ENCODE measurements at regions not wholly inside any gene's neighbourhood (a gene's known extent, or its start where the extent isn't known, plus 50 kb on each side); places are given as distances from the start of the nearest gene placed in this dataset.
A peak's percentile ranks its signal among the peaks of the same experiment; 100 is the strongest.

DNA sequence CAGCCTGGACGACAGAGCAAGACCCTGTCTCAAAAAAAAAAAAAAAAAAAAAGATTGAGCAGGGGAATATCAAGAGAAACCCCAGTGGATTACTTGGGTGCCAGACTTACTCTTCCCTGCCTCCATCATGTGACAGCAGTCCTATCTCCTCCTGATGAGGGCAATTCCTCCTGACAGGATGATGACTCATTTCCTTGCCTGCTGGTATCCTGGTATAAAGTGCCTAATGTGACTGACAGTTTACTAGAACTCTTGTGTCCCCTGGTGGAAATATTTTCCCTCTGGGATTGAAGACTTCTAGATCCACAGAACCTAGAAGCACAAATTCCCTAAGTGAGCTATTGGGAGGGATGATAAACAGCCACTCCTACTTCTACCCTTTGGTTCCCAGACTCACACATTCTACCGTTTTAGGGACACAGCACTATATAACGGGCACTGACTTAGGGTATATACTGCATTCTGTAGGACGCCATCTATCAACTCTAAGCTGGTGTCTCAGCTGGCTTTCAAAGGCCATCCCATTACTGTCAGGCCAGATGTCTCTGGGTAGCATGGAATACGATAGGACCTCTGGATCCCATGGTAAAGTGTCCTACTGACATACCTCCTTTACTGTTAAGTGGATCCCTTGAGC is 114.6 kb upstream of the MED13 start:
- no peak overlapping the region for H3K27ac Mint-ChIP-seq
- no peaks in the 10 kb centered on the region for H3K9me3 ChIP-seq
- H3K36me3 ChIP-seq (ENCODE audit: control insufficient read depth in 2 of 2, extremely low read depth in 1 of 2, insufficient read depth in 1 of 2, low read length in 1 of 2), result no peaks in the 10 kb centered on the region
- no peaks in the 10 kb centered on the region for H3K4me1 ChIP-seq (ENCODE audit: control insufficient read depth in 1 of 2, extremely low read depth in 1 of 2, insufficient read depth in 2 of 2, low read length in 2 of 2)
- H3K4me1 Mint-ChIP-seq, result no peaks in the 10 kb centered on the region
- ChIA-PET CTCF (no interaction called here), POLR2A (no interaction called here)
- ATAC-seq (replicated peaks in 1 of 4) (no peak), DNase-seq (no peak)
- no peak overlapping the region for H3K4me3 ChIP-seq (ENCODE audit: control insufficient read depth in 1 of 2, extremely low read depth in 1 of 2, low read length in 1 of 2)
- H3K4me3 Mint-ChIP-seq, result no peak overlapping the region
- H3K27me3 ChIP-seq (replicated peaks in 1 of 2; ENCODE audit: control insufficient read depth in 2 of 2, extremely low read depth in 1 of 2, insufficient read depth in 2 of 2, low read length in 1 of 2), result peaks cover 0 to 3% of the 10 kb centered on the region in 2 experiments
- no peaks in the 10 kb centered on the region for H3K36me3 Mint-ChIP-seq
- no peak overlapping the region for H3K27ac ChIP-seq (ENCODE audit: low read length)
- WGBS (ENCODE audit: insufficient coverage), result 78% methylated on average over 3 of the region's 5 CpGs
- H3K9me3 Mint-ChIP-seq, result peaks cover 0 to 10% (median 5%) of the 10 kb centered on the region in 3 donors
- H3K27me3 Mint-ChIP-seq, result no peaks in the 10 kb centered on the region

DNA sequence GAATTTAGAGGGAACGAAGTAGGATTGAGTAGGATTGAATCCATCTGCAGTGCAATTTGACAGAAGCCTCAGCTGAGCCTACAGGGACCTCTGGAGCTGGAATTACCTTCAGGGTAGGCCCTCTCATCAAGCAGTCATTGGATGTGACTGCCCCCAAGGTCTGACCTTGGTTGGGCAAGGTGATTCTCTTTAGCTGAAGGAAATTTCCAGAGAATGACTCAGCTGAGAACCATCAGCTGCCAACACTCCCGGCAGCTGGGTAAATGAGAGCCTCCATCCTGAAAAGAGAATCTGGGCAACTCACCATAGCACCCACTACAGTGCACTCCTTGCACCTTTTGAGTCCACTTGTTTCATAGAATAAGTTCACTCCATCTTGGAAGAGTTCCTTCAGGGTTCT is 113.5 kb upstream of the MED13 start:
- H3K36me3 ChIP-seq (ENCODE audit: control insufficient read depth in 2 of 2, extremely low read depth in 1 of 2, insufficient read depth in 1 of 2, low read length in 1 of 2), result no peaks in the 10 kb centered on the region
- ATAC-seq (replicated peaks in 1 of 4) (no peak), DNase-seq (no peak)
- H3K27ac ChIP-seq (ENCODE audit: low read length), result no peak overlapping the region
- Mint-ChIP-seq H3K9me3 (peaks cover 0 to 10% (median 5%) of the 10 kb centered on the region in 3 donors), H3K4me1 (no peaks in the 10 kb centered on the region), H3K27ac (no peak overlapping the region), H3K36me3 (no peaks in the 10 kb centered on the region), H3K27me3 (peaks cover 0 to under 1% of the 10 kb centered on the region in 2 donors), H3K4me3 (no peak overlapping the region)
- H3K4me3 ChIP-seq (ENCODE audit: control insufficient read depth in 1 of 2, extremely low read depth in 1 of 2, low read length in 1 of 2), result no peak overlapping the region
- ChIA-PET CTCF (no interaction called here), POLR2A (no interaction called here)
- WGBS (ENCODE audit: insufficient coverage), result 90% methylated on average over 2 of the region's 2 CpGs
- H3K27me3 ChIP-seq (replicated peaks in 1 of 2; ENCODE audit: control insufficient read depth in 2 of 2, extremely low read depth in 1 of 2, insufficient read depth in 2 of 2, low read length in 1 of 2), result peaks cover 0 to 4% of the 10 kb centered on the region in 2 experiments
- no peaks in the 10 kb centered on the region for H3K4me1 ChIP-seq (ENCODE audit: control insufficient read depth in 1 of 2, extremely low read depth in 1 of 2, insufficient read depth in 2 of 2, low read length in 2 of 2)
- H3K9me3 ChIP-seq, result no peaks in the 10 kb centered on the region

DNA sequence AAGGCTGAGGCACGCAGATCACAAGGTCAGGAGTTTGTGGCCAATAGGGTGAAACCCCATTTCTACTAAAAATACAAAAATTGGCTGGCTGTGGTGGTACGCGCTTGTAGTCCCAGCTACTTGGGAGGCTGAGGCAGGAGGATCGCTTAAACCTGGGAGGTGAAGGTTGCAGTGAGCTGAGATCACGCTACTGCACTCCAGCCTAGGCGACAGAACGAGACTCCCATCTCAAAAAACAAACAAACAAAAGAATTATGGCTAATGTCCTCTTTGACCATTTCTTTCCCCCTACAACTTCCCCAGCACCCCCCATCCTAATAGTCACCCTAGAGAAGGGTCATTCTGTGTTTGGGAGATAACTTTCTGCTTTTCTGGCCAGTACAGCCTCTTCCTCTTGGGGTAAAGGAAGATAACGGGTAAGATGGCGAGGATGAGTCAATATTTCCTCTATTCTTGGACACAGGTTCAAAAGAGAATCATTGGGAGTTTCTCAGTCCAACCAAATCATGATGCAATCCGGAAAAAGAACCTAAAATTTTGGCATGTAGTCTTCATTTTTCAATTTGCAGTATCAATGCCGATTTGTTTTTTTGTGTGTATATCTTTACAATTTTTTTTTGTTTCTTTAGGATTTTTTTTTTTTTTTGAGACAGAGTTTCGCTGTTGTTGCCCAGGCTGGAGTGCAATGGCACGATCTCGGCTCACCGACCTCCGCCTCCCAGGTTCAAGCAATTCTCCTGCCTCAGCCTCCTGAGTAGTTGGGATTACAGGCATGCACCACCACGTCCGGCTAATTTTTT is 107.6 kb upstream of the MED13 start:
- H3K27ac Mint-ChIP-seq, result no peak overlapping the region
- H3K36me3 Mint-ChIP-seq, result no peaks in the 10 kb centered on the region
- no peaks in the 10 kb centered on the region for H3K36me3 ChIP-seq (ENCODE audit: control insufficient read depth in 2 of 2, extremely low read depth in 1 of 2, insufficient read depth in 1 of 2, low read length in 1 of 2)
- ChIA-PET POLR2A (no interaction called here), CTCF (no interaction called here)
- H3K4me3 ChIP-seq (ENCODE audit: control insufficient read depth in 1 of 2, extremely low read depth in 1 of 2, low read length in 1 of 2), result no peak overlapping the region
- WGBS (ENCODE audit: insufficient coverage), result 80% methylated on average over 2 of the region's 18 CpGs
- no peak for DNase-seq
- H3K27ac ChIP-seq (ENCODE audit: low read length), result no peak overlapping the region
- no peak overlapping the region for H3K4me3 Mint-ChIP-seq
- no peaks in the 10 kb centered on the region for H3K4me1 ChIP-seq (ENCODE audit: control insufficient read depth in 1 of 2, extremely low read depth in 1 of 2, insufficient read depth in 2 of 2, low read length in 2 of 2)
- H3K9me3 Mint-ChIP-seq, result no peaks in the 10 kb centered on the region
- no peaks in the 10 kb centered on the region for H3K9me3 ChIP-seq
- peaks cover 0 to 6% of the 10 kb centered on the region in 2 experiments for H3K27me3 ChIP-seq (replicated peaks in 1 of 2; ENCODE audit: control insufficient read depth in 2 of 2, extremely low read depth in 1 of 2, insufficient read depth in 2 of 2, low read length in 1 of 2)
- H3K4me1 Mint-ChIP-seq, result no peaks in the 10 kb centered on the region
- peaks cover 6 to 15% of the 10 kb centered on the region in 2 donors for H3K27me3 Mint-ChIP-seq
- ATAC-seq (replicated peaks in 1 of 4), result no peak

DNA sequence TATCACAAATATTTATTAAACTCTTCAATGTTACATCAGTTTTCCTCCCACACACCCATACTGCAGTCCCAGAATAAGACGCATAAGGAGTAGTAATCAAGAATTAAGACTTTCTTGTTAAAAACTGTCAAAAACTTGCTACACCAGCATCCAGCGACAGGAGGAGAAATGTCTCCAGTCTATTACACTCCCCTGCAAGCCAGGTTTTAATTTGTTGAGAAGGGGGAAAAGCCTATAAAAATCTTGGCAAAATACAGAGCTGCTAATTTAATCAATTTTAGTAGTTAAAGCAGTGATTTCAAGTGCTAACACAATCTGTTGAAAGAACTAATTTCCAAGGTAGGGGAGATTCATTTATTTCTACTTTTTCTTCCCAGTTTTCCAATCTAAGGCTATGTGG is 102.0 kb upstream of the MED13 start:
- peaks cover 0 to 6% of the 10 kb centered on the region in 2 experiments for H3K4me1 ChIP-seq (ENCODE audit: control insufficient read depth in 1 of 2, extremely low read depth in 1 of 2, insufficient read depth in 2 of 2, low read length in 2 of 2)
- Mint-ChIP-seq H3K36me3 (no peaks in the 10 kb centered on the region), H3K27ac (no peak overlapping the region), H3K27me3 (peaks cover 6 to 11% of the 10 kb centered on the region in 2 donors), H3K4me3 (no peak overlapping the region), H3K4me1 (peaks cover 8 to 9% (median 9%) of the 10 kb centered on the region in 3 donors), H3K9me3 (no peaks in the 10 kb centered on the region)
- no peak for DNase-seq
- no peak overlapping the region for H3K27ac ChIP-seq (ENCODE audit: low read length)
- H3K9me3 ChIP-seq, result no peaks in the 10 kb centered on the region
- ChIA-PET POLR2A (no interaction called here), CTCF (no interaction called here)
- ATAC-seq (replicated peaks in 1 of 4), result no peak
- peaks cover 0 to 4% of the 10 kb centered on the region in 2 experiments for H3K27me3 ChIP-seq (replicated peaks in 1 of 2; ENCODE audit: control insufficient read depth in 2 of 2, extremely low read depth in 1 of 2, insufficient read depth in 2 of 2, low read length in 1 of 2)
- WGBS (ENCODE audit: insufficient coverage), result no CpG with 5 or more reads among the region's 2 CpGs
- no peak overlapping the region for H3K4me3 ChIP-seq (ENCODE audit: control insufficient read depth in 1 of 2, extremely low read depth in 1 of 2, low read length in 1 of 2)
- H3K36me3 ChIP-seq (ENCODE audit: control insufficient read depth in 2 of 2, extremely low read depth in 1 of 2, insufficient read depth in 1 of 2, low read length in 1 of 2), result no peaks in the 10 kb centered on the region

DNA sequence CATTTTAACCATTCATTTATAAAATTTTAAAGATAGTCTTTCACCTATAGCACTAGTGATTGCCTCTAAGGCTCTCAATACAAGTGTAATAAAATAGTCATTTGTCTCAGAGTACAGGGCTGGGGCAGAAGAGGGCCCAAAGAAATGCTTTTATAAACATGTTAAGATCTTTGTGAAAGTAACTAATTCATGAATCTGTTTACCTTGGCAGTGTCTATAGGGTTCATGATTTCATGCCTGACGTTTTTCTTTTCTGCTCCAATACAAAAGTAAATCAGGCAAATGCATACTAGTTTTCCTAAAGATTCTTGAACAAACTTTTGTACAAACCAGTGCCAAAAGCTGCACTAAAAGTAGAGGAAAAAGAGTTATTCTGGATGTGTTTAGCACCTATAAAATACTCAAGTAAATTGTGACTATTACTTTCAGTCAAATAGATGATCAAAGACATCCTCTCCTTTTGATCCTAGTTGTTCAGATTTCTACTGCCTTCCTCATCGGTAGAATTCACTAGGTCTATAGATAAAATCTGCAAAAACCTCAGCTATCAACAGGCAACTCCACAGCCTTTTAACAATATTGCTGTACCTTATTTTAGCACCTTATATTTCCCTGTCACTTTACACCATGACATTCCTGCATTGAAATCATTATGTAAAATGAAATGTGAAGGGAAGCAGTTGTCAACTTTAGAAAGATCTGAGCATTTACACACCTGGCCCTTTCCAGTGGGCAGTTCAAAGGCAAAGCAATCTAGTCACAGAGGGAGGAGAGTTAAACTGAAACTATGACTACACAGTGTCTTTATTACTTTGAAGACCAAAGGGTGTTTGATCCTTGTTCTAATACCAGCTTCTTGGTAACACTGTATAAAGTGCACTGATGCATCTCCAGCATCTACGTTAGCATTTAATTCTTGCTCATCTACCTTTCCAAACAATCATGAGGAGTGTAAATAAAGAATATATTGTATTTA is 100.0 kb upstream of the MED13 start:
- Histone ChIP-seq H3K4me1 (ENCODE audit: control insufficient read depth in 1 of 2, extremely low read depth in 1 of 2, insufficient read depth in 2 of 2, low read length in 2 of 2) (peaks cover 0 to 6% of the 10 kb centered on the region in 2 experiments), H3K36me3 (ENCODE audit: control insufficient read depth in 2 of 2, extremely low read depth in 1 of 2, insufficient read depth in 1 of 2, low read length in 1 of 2) (no peaks in the 10 kb centered on the region), H3K4me3 (ENCODE audit: control insufficient read depth in 1 of 2, extremely low read depth in 1 of 2, low read length in 1 of 2) (no peak overlapping the region), H3K9me3 (no peaks in the 10 kb centered on the region), H3K27me3 (replicated peaks in 1 of 2; ENCODE audit: control insufficient read depth in 2 of 2, extremely low read depth in 1 of 2, insufficient read depth in 2 of 2, low read length in 1 of 2) (no peaks in the 10 kb centered on the region), H3K27ac (ENCODE audit: low read length) (no peak overlapping the region)
- H3K4me1 Mint-ChIP-seq, result peaks cover 8 to 9% (median 9%) of the 10 kb centered on the region in 3 donors
- ChIA-PET POLR2A (interaction anchor here in 1 of 2 donors (0.5 kb wide), 1 partner anchor 33 kb away, joined by 3 read pairs; no protein-coding TSS in a partner anchor), CTCF (no interaction called here)
- no peaks in the 10 kb centered on the region for H3K36me3 Mint-ChIP-seq
- 0% methylated on average over 1 of the region's 3 CpGs for WGBS (ENCODE audit: insufficient coverage)
- H3K4me3 Mint-ChIP-seq, result no peak overlapping the region
- H3K27ac Mint-ChIP-seq, result peak overlapping the region in 1 of 2 donors; percentile 43
- H3K9me3 Mint-ChIP-seq, result no peaks in the 10 kb centered on the region
- H3K27me3 Mint-ChIP-seq, result peaks cover 3 to 7% of the 10 kb centered on the region in 2 donors
- ATAC-seq (replicated peaks in 1 of 4) (peak in 2 of 4 experiments; percentile 30 to 49), DNase-seq (peak in 1 of 35 experiments; percentile 9)

DNA sequence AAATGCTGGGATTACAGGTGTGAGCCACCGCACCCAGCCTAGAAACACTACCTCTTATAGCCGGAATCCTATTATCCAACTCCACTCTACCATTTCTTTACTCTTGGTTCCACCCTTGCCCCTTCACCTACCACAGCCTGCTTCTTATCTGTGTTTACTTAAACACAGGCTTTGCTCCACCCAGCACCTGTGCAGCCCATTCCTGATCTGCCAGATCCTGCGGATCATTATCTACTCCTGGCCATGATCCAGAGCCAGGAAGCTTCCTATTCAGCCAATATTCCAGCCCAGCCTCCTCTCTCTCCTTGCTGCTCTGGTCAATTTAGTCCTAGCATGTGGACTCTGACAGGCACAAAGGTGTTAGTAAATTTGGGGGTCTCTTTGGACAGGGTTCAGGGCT is 98.8 kb upstream of the MED13 start:
- peaks cover 5 to 6% of the 10 kb centered on the region in 2 donors for H3K27me3 Mint-ChIP-seq
- H3K4me3 ChIP-seq (ENCODE audit: control insufficient read depth in 1 of 2, extremely low read depth in 1 of 2, low read length in 1 of 2), result no peak overlapping the region

More for the DNA sequence above, 98.8 kb upstream of the MED13 start:
- ChIA-PET CTCF (no interaction called here), POLR2A (no interaction called here)
- H3K27ac ChIP-seq (ENCODE audit: low read length), result no peak overlapping the region
- peaks cover 0 to 6% of the 10 kb centered on the region in 2 experiments for H3K4me1 ChIP-seq (ENCODE audit: control insufficient read depth in 1 of 2, extremely low read depth in 1 of 2, insufficient read depth in 2 of 2, low read length in 2 of 2)
- DNase-seq (no peak), ATAC-seq (replicated peaks in 1 of 4) (no peak)
- Mint-ChIP-seq H3K27ac (no peak overlapping the region), H3K36me3 (no peaks in the 10 kb centered on the region), H3K4me3 (no peak overlapping the region), H3K4me1 (peaks cover 8 to 9% (median 9%) of the 10 kb centered on the region in 3 donors), H3K9me3 (no peaks in the 10 kb centered on the region)
- H3K9me3 ChIP-seq, result no peaks in the 10 kb centered on the region
- H3K27me3 ChIP-seq (replicated peaks in 1 of 2; ENCODE audit: control insufficient read depth in 2 of 2, extremely low read depth in 1 of 2, insufficient read depth in 2 of 2, low read length in 1 of 2), result no peaks in the 10 kb centered on the region
- 94% methylated on average over 2 of the region's 3 CpGs for WGBS (ENCODE audit: insufficient coverage)
- no peaks in the 10 kb centered on the region for H3K36me3 ChIP-seq (ENCODE audit: control insufficient read depth in 2 of 2, extremely low read depth in 1 of 2, insufficient read depth in 1 of 2, low read length in 1 of 2)
